CD14-positive monocyte (primary cell): ENCODE measurements at regions not wholly inside any gene's neighbourhood (a gene's known extent, or its start where the extent isn't known, plus 50 kb on each side); places are given as distances from the start of the nearest gene placed in this dataset.
A peak's percentile ranks its signal among the peaks of the same experiment; 100 is the strongest.

Source experiments
- DNase-seq, 3 donors: peaks; one replicate each; pipeline ENCODE4 v3.0.0-alpha.2; 2011 to 2022
- H2AFZ ChIP-seq: 2 replicates; pipeline ENCODE4 v1.6.0; 2012; ENCODE audit warnings: mild to moderate bottlenecking, low read depth, low read length, inconsistent platforms; ENCODE audit not compliant: insufficient read depth, poor library complexity, severe bottlenecking
- H3K27ac ChIP-seq, 2 donors: 1 replicate in 1 of 2; 2 replicates in 1 of 2; pipeline ENCODE4 v1.5.1; 2012 to 2013; ENCODE audit warnings: low read length in 2 of 2, control low read depth in 1 of 2, inconsistent platforms in 1 of 2, low read depth in 1 of 2, mild to moderate bottlenecking in 1 of 2
- H3K27me3 ChIP-seq, 2 donors: one replicate each; pipeline versions ENCODE4 v1.6.0 to v1.6.1; 2011 to 2013; ENCODE audit warnings: low read length in 2 of 2; ENCODE audit not compliant: control insufficient read depth in 2 of 2, insufficient read depth in 2 of 2
- H3K36me3 ChIP-seq, 2 donors: replicated peaks in 1 of 2; 1 replicate in 1 of 2; 2 replicates in 1 of 2; pipeline versions ENCODE4 v1.5.1 to v1.6.1; 2012 to 2013; ENCODE audit warnings: low read length in 2 of 2, control low read depth in 1 of 2, inconsistent platforms in 1 of 2, mild to moderate bottlenecking in 1 of 2; ENCODE audit not compliant: insufficient read depth in 2 of 2, control insufficient read depth in 1 of 2
- H3K4me1 ChIP-seq, 2 donors: 1 replicate in 1 of 2; 2 replicates in 1 of 2; pipeline versions ENCODE4 v1.5.1 to v1.6.1; 2012 to 2013; ENCODE audit warnings: low read length in 2 of 2, control low read depth in 1 of 2, inconsistent platforms in 1 of 2, mild to moderate bottlenecking in 1 of 2, moderate library complexity in 1 of 2; ENCODE audit not compliant: insufficient read depth in 2 of 2, control insufficient read depth in 1 of 2
- H3K4me2 ChIP-seq: replicated peaks from 2 replicates; pipeline ENCODE3; 2012; ENCODE audit warnings: low read length, moderate library complexity, mild to moderate bottlenecking; ENCODE audit not compliant: poor library complexity, severe bottlenecking; ENCODE audit errors: extremely low read depth
- H3K4me3 ChIP-seq, 3 experiments: fragments of 200-600 bp in 1 of 3; sonication (generic) in 1 of 3; replicated peaks in 1 of 3; 1 replicate in 2 of 3; 2 replicates in 1 of 3; pipeline ENCODE4 v1.5.1; 2011 to 2013; ENCODE audit warnings: low read length in 3 of 3, mild to moderate bottlenecking in 3 of 3, control low read depth in 2 of 3, low read depth in 2 of 3, inconsistent platforms in 1 of 3, moderate library complexity in 1 of 3
- H3K79me2 ChIP-seq: 2 replicates; pipeline ENCODE4 v1.6.0; 2012; ENCODE audit warnings: mild to moderate bottlenecking, control low read depth, inconsistent platforms, low read length, moderate library complexity; ENCODE audit not compliant: insufficient read depth
- H3K9ac ChIP-seq: 2 replicates; pipeline ENCODE4 v1.6.0; 2017; ENCODE audit warnings: low read length, mild to moderate bottlenecking; ENCODE audit not compliant: insufficient read depth, poor library complexity, severe bottlenecking
- H3K9me3 ChIP-seq, 2 donors: replicated peaks in 1 of 2; 1 replicate in 1 of 2; 2 replicates in 1 of 2; pipeline versions ENCODE4 v1.5.1 to v1.6.1; 2012 to 2013; ENCODE audit warnings: low read length in 2 of 2, control low read depth in 1 of 2; ENCODE audit not compliant: control insufficient read depth in 1 of 2, insufficient read depth in 1 of 2
- H4K20me1 ChIP-seq: 2 replicates; pipeline ENCODE4 v1.6.0; 2012; ENCODE audit warnings: mild to moderate bottlenecking, low read length, control low read depth, moderate library complexity; ENCODE audit not compliant: insufficient read depth
- H3K27ac Mint-ChIP-seq, 7 donors: one replicate each; pipeline ENCODE4 v1.8.0; 2020; ENCODE audit warnings: mild to moderate bottlenecking in 7 of 7, mixed read lengths in 7 of 7, moderate library complexity in 6 of 7, inconsistent platforms in 2 of 7
- H3K27me3 Mint-ChIP-seq, 3 donors: one replicate each; pipeline ENCODE4 v1.8.0; 2021 to 2022; ENCODE audit warnings: low read depth in 3 of 3, mild to moderate bottlenecking in 3 of 3, mixed read lengths in 3 of 3, moderate library complexity in 3 of 3, inconsistent platforms in 1 of 3
- H3K36me3 Mint-ChIP-seq, 2 donors: one replicate each; pipeline ENCODE4 v1.8.0; 2020; ENCODE audit warnings: mixed read lengths in 2 of 2, inconsistent platforms in 1 of 2, mild to moderate bottlenecking in 1 of 2
- H3K4me1 Mint-ChIP-seq: one replicate; pipeline ENCODE4 v1.8.0; 2020; ENCODE audit warnings: mild to moderate bottlenecking, mixed read lengths
- H3K4me3 Mint-ChIP-seq, 2 donors: one replicate each; pipeline ENCODE4 v1.8.0; 2020; ENCODE audit warnings: mild to moderate bottlenecking in 2 of 2, mixed read lengths in 2 of 2, moderate library complexity in 1 of 2
- H3K9me3 Mint-ChIP-seq, 7 donors: one replicate each; pipeline ENCODE4 v1.8.0; 2020 to 2022; ENCODE audit warnings: mixed read lengths in 7 of 7, mild to moderate bottlenecking in 6 of 7, moderate library complexity in 6 of 7, inconsistent platforms in 2 of 7
- WGBS: methylation state at CpG from one replicate; pipeline ENCODE4 v1.1.5; 2013; ENCODE audit warnings: missing lambda C conversion rate; ENCODE audit not compliant: insufficient coverage; 5-methylcytosine and 5-hydroxymethylcytosine counted together
- intact Hi-C, 2 donors: fragments of 100-400 bp; cut with micrococcal nuclease; formaldehyde crosslinking; loops; one replicate each; pipeline versions ENCODE4 v1.15.0 to v1.15.1; 2023
- TF ChIP-seq, protein P1 (sequence below): fragments of 200-600 bp; IDR thresholded peaks from one replicate; pipeline ENCODE4 v1.8.0; 2022; ENCODE audit warnings: antibody characterized with exemption, mild to moderate bottlenecking

DNA sequence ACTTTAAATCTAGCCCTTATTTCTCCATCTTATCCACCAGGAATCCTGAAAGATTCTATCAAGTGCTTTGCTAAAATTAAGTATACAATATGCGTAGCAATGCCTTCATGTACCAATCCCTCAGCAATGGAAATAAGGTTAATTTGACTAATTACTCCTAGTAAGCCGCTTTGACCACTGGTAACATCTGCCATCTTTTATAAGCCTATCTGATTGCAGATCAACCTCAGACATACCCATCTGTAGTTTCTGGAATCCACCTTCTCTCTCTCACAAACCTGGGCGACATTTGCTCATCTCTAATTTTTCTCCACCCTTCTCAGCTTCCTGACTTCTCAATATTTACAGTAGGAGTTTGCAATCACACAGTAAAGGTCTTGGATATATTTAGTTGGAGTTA lies 138.8 kb upstream of the CRHR1 start:
- TF ChIP-seq, protein P1, sequence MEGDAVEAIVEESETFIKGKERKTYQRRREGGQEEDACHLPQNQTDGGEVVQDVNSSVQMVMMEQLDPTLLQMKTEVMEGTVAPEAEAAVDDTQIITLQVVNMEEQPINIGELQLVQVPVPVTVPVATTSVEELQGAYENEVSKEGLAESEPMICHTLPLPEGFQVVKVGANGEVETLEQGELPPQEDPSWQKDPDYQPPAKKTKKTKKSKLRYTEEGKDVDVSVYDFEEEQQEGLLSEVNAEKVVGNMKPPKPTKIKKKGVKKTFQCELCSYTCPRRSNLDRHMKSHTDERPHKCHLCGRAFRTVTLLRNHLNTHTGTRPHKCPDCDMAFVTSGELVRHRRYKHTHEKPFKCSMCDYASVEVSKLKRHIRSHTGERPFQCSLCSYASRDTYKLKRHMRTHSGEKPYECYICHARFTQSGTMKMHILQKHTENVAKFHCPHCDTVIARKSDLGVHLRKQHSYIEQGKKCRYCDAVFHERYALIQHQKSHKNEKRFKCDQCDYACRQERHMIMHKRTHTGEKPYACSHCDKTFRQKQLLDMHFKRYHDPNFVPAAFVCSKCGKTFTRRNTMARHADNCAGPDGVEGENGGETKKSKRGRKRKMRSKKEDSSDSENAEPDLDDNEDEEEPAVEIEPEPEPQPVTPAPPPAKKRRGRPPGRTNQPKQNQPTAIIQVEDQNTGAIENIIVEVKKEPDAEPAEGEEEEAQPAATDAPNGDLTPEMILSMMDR = no peak
- Mint-ChIP-seq H3K9me3 (peaks cover 0 to 3% (median 0%) of the 10 kb centered on the region in 7 donors), H3K36me3 (no peaks in the 10 kb centered on the region), H3K27ac (no peak overlapping the region), H3K4me3 (no peak overlapping the region), H3K4me1 (peaks cover 5% of the 10 kb centered on the region), H3K27me3 (peaks cover 22 to 39% (median 31%) of the 10 kb centered on the region in 3 donors)
- Histone ChIP-seq H2AFZ (no peak overlapping the region), H3K4me2 (no peak overlapping the region), H3K4me1 (peaks cover 0 to 5% of the 10 kb centered on the region in 2 donors), H3K27ac (no peak overlapping the region), H3K79me2 (no peaks in the 10 kb centered on the region), H3K4me3 (no peak overlapping the region), H3K9ac (no peak overlapping the region), H3K36me3 (no peaks in the 10 kb centered on the region), H3K9me3 (no peaks in the 10 kb centered on the region), H4K20me1 (no peaks in the 10 kb centered on the region), H3K27me3 (peaks cover 0 to 23% of the 10 kb centered on the region in 2 donors)
- WGBS = 100% methylated on average over 1 of the region's 3 CpGs
- intact Hi-C loops = no loop called here
- DNase-seq = no peak

DNA sequence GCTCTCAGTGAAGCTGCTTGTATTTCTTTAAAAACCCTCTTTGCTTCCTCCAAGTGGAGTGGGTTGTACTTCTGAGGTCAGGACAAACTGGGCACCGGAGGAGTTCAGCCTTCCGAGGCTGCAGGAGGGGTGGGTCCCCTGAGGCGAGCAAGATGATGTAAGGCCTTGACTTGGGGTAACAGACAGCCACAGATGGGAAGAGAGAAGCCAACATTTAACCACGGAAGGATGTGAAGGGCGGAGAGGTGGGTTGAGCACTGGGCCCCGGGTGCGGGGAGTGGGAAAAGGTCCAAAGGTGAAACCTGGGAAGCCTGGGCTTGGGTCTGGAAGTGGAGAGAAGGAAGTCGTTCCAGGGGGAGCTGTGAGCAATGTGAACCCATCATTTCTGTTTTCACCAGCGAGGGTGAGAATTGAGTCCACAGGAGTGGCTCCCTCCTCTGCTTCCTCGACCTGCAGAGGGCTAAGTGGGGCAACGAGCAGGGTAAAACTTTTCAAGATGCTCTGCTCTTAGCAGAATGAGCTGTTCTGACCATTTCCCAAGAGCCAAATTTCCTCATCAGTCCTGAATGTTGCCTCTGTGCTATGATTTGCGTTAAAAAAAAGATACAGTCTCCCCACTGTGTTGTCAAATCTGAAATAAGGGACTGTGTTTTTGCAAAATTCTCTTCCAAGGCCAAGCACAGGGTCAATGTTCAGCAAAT lies 137.7 kb upstream of the CRHR1 start:
- TF ChIP-seq, protein P1 = no peak
- H3K4me1 Mint-ChIP-seq = peaks cover 5% of the 10 kb centered on the region
- peaks cover 0 to 23% of the 10 kb centered on the region in 2 donors for H3K27me3 ChIP-seq
- H3K36me3 Mint-ChIP-seq = no peaks in the 10 kb centered on the region
- peaks cover 20 to 44% (median 29%) of the 10 kb centered on the region in 3 donors for H3K27me3 Mint-ChIP-seq
- no peaks in the 10 kb centered on the region for H3K36me3 ChIP-seq
- 0% methylated on average over 4 of the region's 12 CpGs for WGBS
- H3K27ac ChIP-seq = no peak overlapping the region
- no peak overlapping the region for H3K4me3 ChIP-seq
- peak overlapping the region in 1 of 2 donors; percentile 22 for H3K4me3 Mint-ChIP-seq
- H3K79me2 ChIP-seq = no peaks in the 10 kb centered on the region
- peaks cover 0 to 5% of the 10 kb centered on the region in 2 donors for H3K4me1 ChIP-seq
- no peak overlapping the region for H3K9ac ChIP-seq
- no peak for DNase-seq
- no peak overlapping the region for H2AFZ ChIP-seq
- H3K4me2 ChIP-seq = no peak overlapping the region
- peaks cover 0 to 3% (median 0%) of the 10 kb centered on the region in 7 donors for H3K9me3 Mint-ChIP-seq
- H3K9me3 ChIP-seq = no peaks in the 10 kb centered on the region
- no peaks in the 10 kb centered on the region for H4K20me1 ChIP-seq
- intact Hi-C loops = no loop called here
- peak overlapping the region in 1 of 7 donors; percentile 55 for H3K27ac Mint-ChIP-seq
